ENCODE measurements at regions not wholly inside any gene's neighbourhood (a gene's known extent, or its start where the extent isn't known, plus 50 kb on each side); places are given as distances from the start of the nearest gene placed in this dataset.

GRCh38 chr4:177005674-177006230 lies 213.0 kb upstream of the VEGFC start:
- no peaks in the 10 kb centered on the region for H3K79me2 ChIP-seq
- no peak overlapping the region for H3K9ac ChIP-seq
- no peak overlapping the region for H3K4me3 ChIP-seq (ENCODE audit: low read depth, low read length)
- no peak overlapping the region for H2AFZ ChIP-seq
- H3K9me3 ChIP-seq (ENCODE audit: control insufficient read depth, low read length): no peaks in the 10 kb centered on the region
- no peak overlapping the region for H3K4me2 ChIP-seq (ENCODE audit: low read length)
- no peaks in the 10 kb centered on the region for H3K4me1 ChIP-seq
- no peaks in the 10 kb centered on the region for H3K36me3 ChIP-seq (ENCODE audit: control insufficient read depth, insufficient read depth, low read length)
- H3K27ac ChIP-seq: no peak overlapping the region
- no peaks in the 10 kb centered on the region for H3K27me3 ChIP-seq (ENCODE audit: control insufficient read depth, insufficient read depth, low read length)
- TF ChIP-seq, protein P1, sequence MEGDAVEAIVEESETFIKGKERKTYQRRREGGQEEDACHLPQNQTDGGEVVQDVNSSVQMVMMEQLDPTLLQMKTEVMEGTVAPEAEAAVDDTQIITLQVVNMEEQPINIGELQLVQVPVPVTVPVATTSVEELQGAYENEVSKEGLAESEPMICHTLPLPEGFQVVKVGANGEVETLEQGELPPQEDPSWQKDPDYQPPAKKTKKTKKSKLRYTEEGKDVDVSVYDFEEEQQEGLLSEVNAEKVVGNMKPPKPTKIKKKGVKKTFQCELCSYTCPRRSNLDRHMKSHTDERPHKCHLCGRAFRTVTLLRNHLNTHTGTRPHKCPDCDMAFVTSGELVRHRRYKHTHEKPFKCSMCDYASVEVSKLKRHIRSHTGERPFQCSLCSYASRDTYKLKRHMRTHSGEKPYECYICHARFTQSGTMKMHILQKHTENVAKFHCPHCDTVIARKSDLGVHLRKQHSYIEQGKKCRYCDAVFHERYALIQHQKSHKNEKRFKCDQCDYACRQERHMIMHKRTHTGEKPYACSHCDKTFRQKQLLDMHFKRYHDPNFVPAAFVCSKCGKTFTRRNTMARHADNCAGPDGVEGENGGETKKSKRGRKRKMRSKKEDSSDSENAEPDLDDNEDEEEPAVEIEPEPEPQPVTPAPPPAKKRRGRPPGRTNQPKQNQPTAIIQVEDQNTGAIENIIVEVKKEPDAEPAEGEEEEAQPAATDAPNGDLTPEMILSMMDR (IDR thresholded peaks at IDR 0.05): no peak

- Histone ChIP-seq H3K27me3 (ENCODE audit: control insufficient read depth, insufficient read depth, low read length) (no peaks in the 10 kb centered on the region), H3K4me3 (ENCODE audit: low read depth, low read length) (no peak overlapping the region), H3K79me2 (no peaks in the 10 kb centered on the region), H3K4me1 (no peaks in the 10 kb centered on the region), H3K9me3 (ENCODE audit: control insufficient read depth, low read length) (no peaks in the 10 kb centered on the region), H3K27ac (no peak overlapping the region), H2AFZ (no peak overlapping the region), H3K9ac (no peak overlapping the region), H3K4me2 (ENCODE audit: low read length) (no peak overlapping the region), H3K36me3 (ENCODE audit: control insufficient read depth, insufficient read depth, low read length) (no peaks in the 10 kb centered on the region)
- TF ChIP-seq, protein P1 (IDR thresholded peaks at IDR 0.05): no peak
Measured at GRCh38 chr4:177006331-177006730, 213.6 kb upstream of the VEGFC start.

- H3K79me2 ChIP-seq: no peaks in the 10 kb centered on the region
- H2AFZ ChIP-seq: no peak overlapping the region
- TF ChIP-seq, protein P1 (IDR thresholded peaks at IDR 0.05): no peak
- no peak overlapping the region for H3K27ac ChIP-seq
- no peaks in the 10 kb centered on the region for H3K9me3 ChIP-seq (ENCODE audit: control insufficient read depth, low read length)
- H3K27me3 ChIP-seq (ENCODE audit: control insufficient read depth, insufficient read depth, low read length): no peaks in the 10 kb centered on the region
- no peaks in the 10 kb centered on the region for H3K36me3 ChIP-seq (ENCODE audit: control insufficient read depth, insufficient read depth, low read length)
- no peak overlapping the region for H3K9ac ChIP-seq
- H3K4me3 ChIP-seq (ENCODE audit: low read depth, low read length): no peak overlapping the region
- no peak overlapping the region for H3K4me2 ChIP-seq (ENCODE audit: low read length)
- no peaks in the 10 kb centered on the region for H3K4me1 ChIP-seq
Measured at GRCh38 chr4:177008071-177008835, 215.5 kb upstream of the VEGFC start.

DNA sequence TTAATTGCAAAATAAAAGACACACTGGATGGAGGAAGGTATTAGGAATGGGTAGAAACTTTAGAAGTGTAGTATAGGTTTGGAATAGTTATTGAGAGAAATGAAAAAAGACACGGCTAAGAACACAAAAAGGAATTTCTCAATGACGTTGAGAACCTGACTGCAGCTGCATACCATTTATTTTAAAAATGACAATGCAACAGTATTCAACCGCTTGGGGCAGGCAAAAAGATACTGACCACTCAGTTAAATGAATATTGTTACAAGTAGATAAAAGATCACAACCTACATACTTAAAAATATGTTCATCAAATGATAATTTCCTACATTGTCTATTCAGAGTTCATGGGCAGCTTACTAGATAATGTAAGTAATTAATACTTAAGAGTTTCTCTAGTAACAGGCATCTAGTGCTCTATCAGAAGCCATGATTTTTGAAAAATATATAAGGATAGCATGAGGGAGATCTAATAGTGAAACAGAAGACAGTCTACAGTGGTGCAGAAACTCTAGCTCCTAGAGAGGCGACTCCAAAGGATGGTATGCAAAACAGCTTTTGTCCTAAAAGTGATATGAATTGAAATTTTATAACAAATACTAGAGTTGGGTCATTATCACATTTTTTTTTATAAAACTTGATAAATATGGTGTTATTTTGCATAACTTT lies 216.2 kb upstream of the VEGFC start:
- Histone ChIP-seq H3K9me3 (ENCODE audit: control insufficient read depth, low read length) (no peaks in the 10 kb centered on the region), H3K27ac (no peak overlapping the region), H3K4me3 (ENCODE audit: low read depth, low read length) (no peak overlapping the region), H3K4me1 (no peaks in the 10 kb centered on the region), H3K79me2 (no peaks in the 10 kb centered on the region), H3K4me2 (ENCODE audit: low read length) (no peak overlapping the region), H3K36me3 (ENCODE audit: control insufficient read depth, insufficient read depth, low read length) (no peaks in the 10 kb centered on the region), H2AFZ (no peak overlapping the region), H3K27me3 (ENCODE audit: control insufficient read depth, insufficient read depth, low read length) (no peaks in the 10 kb centered on the region), H3K9ac (no peak overlapping the region)
- TF ChIP-seq, protein P1 (IDR thresholded peaks at IDR 0.05): no peak

Measured in parathyroid adenoma (tissue), 2 donors.